SK-N-MC (cell line): ENCODE measurements at regions not wholly inside any gene's neighbourhood (a gene's known extent, or its start where the extent isn't known, plus 50 kb on each side); places are given as distances from the start of the nearest gene placed in this dataset.

Source experiments
- EZH2 ChIP-seq: fragments of 200-600 bp; sonication (generic); IDR thresholded peaks from one replicate; pipeline ENCODE4 v1.6.1; 2017; ENCODE audit warnings: antibody characterized with exemption
- FOXP2 ChIP-seq: optimal IDR thresholded peaks from 2 replicates; pipeline ENCODE3; 2011; ENCODE audit warnings: mild to moderate bottlenecking, moderate library complexity; ENCODE audit not compliant: insufficient read depth; ENCODE audit errors: extremely low read length, control extremely low read depth

- TF ChIP-seq EZH2 = no peak
- TF ChIP-seq FOXP2 = no peak
Observed at GRCh38 chr10:88174391-88174790, 311.0 kb downstream of the PTEN start.
